Smooth muscle cell (in vitro differentiated cells): ENCODE measurements at regions not wholly inside any gene's neighbourhood (a gene's known extent, or its start where the extent isn't known, plus 50 kb on each side); places are given as distances from the start of the nearest gene placed in this dataset.

Experiments
- DNase-seq: peaks from one replicate; lab custom pipeline; 2025; ENCODE audit not compliant: unreplicated experiment; lab: John Stamatoyannopoulos, UW
- H2AFZ ChIP-seq: fragments of 200-600 bp; sonication (generic); 2 replicates; pipeline ENCODE4 v1.6.0; 2016; ENCODE audit warnings: antibody characterized with exemption, low read depth, mild to moderate bottlenecking
- H3F3A ChIP-seq: fragments of 200-600 bp; sonication (generic); 2 replicates; pipeline ENCODE4 v1.6.0; 2017; ENCODE audit warnings: antibody characterized with exemption, low read depth
- H3K27ac ChIP-seq: fragments of 200-600 bp; sonication (generic); 2 replicates; pipeline ENCODE4 v1.5.1; 2016; ENCODE audit warnings: low read depth, mild to moderate bottlenecking
- H3K27me3 ChIP-seq: fragments of 200-600 bp; sonication (generic); 2 replicates; pipeline ENCODE4 v1.6.1; 2016; ENCODE audit warnings: low read depth, mild to moderate bottlenecking
- H3K36me3 ChIP-seq: fragments of 200-600 bp; sonication (generic); 2 replicates; pipeline ENCODE4 v1.5.1; 2016; ENCODE audit warnings: low read depth
- H3K4me1 ChIP-seq: fragments of 200-600 bp; sonication (generic); 2 replicates; pipeline ENCODE4 v1.5.1; 2016; ENCODE audit warnings: low read depth
- H3K4me2 ChIP-seq: fragments of 200-600 bp; sonication (generic); 2 replicates; pipeline ENCODE4 v1.6.0; 2016; ENCODE audit warnings: mild to moderate bottlenecking
- H3K4me3 ChIP-seq: fragments of 200-600 bp; sonication (generic); 2 replicates; pipeline ENCODE4 v1.5.1; 2016; ENCODE audit warnings: mild to moderate bottlenecking
- H3K79me2 ChIP-seq: fragments of 200-600 bp; sonication (generic); 2 replicates; pipeline ENCODE4 v1.6.0; 2016; ENCODE audit warnings: low read depth, mild to moderate bottlenecking
- H3K9ac ChIP-seq: fragments of 200-600 bp; sonication (generic); 2 replicates; pipeline ENCODE4 v1.6.0; 2016; ENCODE audit warnings: low read depth
- H3K9me3 ChIP-seq: fragments of 200-600 bp; sonication (generic); replicated peaks from 2 replicates; pipeline ENCODE4 v1.5.1; 2016; ENCODE audit warnings: low read depth
- H4K20me1 ChIP-seq: fragments of 200-600 bp; sonication (generic); 2 replicates; pipeline ENCODE4 v1.6.0; 2016; ENCODE audit warnings: low read depth
- CTCF ChIP-seq: fragments of 200-600 bp; sonication (generic); IDR thresholded peaks from 2 replicates; pipeline ENCODE4 v1.5.1; 2017; ENCODE audit warnings: borderline replicate concordance, mild to moderate bottlenecking, antibody characterized with exemption; ENCODE audit not compliant: insufficient read depth, poor library complexity, severe bottlenecking
- WGBS: methylation state at CpG from one replicate; pipeline ENCODE4 v1.1.7; 2016; ENCODE audit warnings: low lambda C conversion rate; 5-methylcytosine and 5-hydroxymethylcytosine counted together

DNA sequence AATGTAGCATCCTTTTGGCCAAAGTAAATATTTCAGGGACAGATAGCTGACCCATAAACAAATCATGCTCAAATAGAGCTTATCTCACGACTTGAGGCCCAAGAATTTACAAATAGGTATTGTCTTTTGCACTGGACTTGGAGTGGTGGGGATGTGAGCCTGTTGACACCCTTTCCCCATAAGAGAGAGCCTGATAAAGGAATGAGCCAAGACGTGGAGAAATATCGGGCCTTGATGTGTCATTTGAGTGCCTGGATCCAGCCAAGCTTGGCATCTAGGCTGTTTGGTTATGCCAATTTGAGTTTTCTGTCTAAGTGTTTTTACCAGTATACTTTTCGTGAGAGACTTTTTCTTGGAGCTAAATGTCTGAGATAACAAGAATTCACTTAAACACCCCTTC is 112.9 kb upstream of the RGMA start:
- no peaks in the 10 kb centered on the region for H4K20me1 ChIP-seq
- H3K9me3 ChIP-seq: peaks cover 8% of the 10 kb centered on the region
- no peaks in the 10 kb centered on the region for H3K4me1 ChIP-seq
- 83% methylated on average over 4 of the region's 4 CpGs for WGBS
- H3K4me3 ChIP-seq: no peak overlapping the region
- H3K27ac ChIP-seq: no peak overlapping the region
- H3K36me3 ChIP-seq: no peaks in the 10 kb centered on the region
- DNase-seq: no peak
- no peak for TF ChIP-seq CTCF
- no peaks in the 10 kb centered on the region for H3K79me2 ChIP-seq
- H3K9ac ChIP-seq: no peak overlapping the region
- H2AFZ ChIP-seq: no peak overlapping the region
- no peaks in the 10 kb centered on the region for H3K27me3 ChIP-seq
- no peaks in the 10 kb centered on the region for H3F3A ChIP-seq
- no peak overlapping the region for H3K4me2 ChIP-seq

DNA sequence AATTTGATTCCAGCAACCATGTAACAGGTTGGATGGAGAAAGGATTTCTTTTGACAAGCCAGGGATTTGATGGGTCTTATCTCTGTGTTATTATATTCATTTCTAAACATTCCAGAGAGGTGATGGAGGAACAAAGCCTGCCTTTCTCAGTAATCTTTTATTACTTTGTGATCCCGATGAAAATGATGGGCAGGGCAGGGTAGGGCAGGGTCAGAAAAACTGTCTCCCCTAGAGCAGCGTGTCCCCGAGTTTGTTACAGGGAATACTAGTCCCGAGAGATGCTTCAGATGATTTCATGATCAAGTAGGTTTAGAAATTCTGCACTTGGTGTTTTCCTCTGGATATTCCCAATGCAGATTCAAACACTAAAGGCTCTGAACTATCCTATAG is 111.8 kb upstream of the RGMA start:
- Histone ChIP-seq H3K4me3 (no peak overlapping the region), H3K9me3 (peaks cover 8% of the 10 kb centered on the region), H3K79me2 (no peaks in the 10 kb centered on the region), H2AFZ (no peak overlapping the region), H3K4me1 (no peaks in the 10 kb centered on the region), H4K20me1 (no peaks in the 10 kb centered on the region), H3K27ac (no peak overlapping the region), H3F3A (no peaks in the 10 kb centered on the region), H3K9ac (no peak overlapping the region), H3K27me3 (no peaks in the 10 kb centered on the region), H3K36me3 (no peaks in the 10 kb centered on the region), H3K4me2 (no peak overlapping the region)
- 89% methylated on average over 4 of the region's 4 CpGs for WGBS
- no peak for TF ChIP-seq CTCF
- no peak for DNase-seq

DNA sequence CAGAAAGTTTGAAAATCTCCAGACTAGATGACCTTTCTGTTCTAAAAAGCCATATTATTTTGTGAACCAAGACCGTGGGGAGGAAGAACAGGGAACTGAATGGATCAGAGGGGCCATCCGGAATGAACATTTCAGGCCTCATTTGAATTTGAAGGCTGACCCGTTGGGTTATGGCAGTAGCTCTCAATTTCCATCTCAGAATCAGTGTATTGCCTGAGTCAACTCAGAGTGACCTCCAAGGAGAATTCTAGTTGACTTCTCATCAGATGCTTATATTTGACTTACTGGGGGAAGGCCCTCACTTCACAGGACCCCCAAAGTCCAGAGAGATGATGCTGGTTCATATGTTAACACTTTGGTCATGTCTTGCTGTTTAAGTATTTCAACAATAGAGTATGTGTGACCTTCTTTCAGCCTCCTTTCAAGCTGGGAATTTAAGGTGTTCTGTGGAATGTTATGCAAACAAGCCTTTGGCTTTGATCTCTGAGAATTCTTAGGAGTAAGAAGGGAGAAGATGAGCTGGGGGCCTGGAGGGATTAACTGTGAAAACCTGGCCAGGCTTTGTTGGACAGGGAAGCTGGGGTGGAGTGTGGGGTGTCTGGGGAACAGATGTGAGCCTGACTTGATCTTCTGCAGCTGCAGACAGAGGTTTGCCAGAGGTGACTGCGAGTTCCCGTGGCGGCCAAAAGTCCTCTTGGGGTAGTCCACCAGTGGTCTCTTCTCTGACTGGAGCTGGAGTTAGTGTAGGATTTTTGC is 111.2 kb upstream of the RGMA start:
- H2AFZ ChIP-seq: no peak overlapping the region
- no peaks in the 10 kb centered on the region for H4K20me1 ChIP-seq
- H3K27me3 ChIP-seq: no peaks in the 10 kb centered on the region
- H3K27ac ChIP-seq: no peak overlapping the region
- no peaks in the 10 kb centered on the region for H3K4me1 ChIP-seq
- WGBS: 49% methylated on average over 6 of the region's 6 CpGs
- no peak overlapping the region for H3K9ac ChIP-seq
- H3K9me3 ChIP-seq: peaks cover 8% of the 10 kb centered on the region
- no peaks in the 10 kb centered on the region for H3F3A ChIP-seq
- no peak overlapping the region for H3K4me3 ChIP-seq
- H3K36me3 ChIP-seq: no peaks in the 10 kb centered on the region
- DNase-seq: no peak
- H3K4me2 ChIP-seq: no peak overlapping the region
- no peak for TF ChIP-seq CTCF
- no peaks in the 10 kb centered on the region for H3K79me2 ChIP-seq

DNA sequence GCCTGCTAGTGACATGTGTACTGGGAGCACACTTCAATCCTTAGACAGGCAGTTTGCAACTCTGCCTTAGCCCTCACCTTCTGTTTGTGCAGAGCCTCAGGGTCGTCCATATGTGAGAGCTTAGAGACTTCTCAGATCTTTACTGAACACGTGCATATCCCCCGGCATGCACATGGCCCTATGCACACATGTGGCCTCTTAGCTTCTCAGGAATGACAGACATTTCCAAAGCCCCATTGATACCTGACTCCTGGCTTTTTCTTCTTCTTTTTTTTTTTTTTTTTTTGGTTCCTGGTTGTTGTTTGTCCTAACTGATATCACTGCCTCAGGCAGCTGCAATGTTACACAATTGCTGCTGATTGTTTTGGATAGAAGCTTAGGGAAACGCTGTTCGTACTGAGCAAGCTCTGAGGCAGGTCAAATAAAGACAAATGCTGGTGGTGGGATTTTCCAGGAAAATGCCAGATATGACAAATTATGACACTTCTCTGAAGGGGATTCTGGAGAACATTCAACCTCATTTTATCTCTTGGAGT is 107.2 kb upstream of the RGMA start:
- no peak for TF ChIP-seq CTCF
- Histone ChIP-seq H3K27me3 (peaks cover 6% of the 10 kb centered on the region), H3K79me2 (no peaks in the 10 kb centered on the region), H3K9me3 (peaks cover 8% of the 10 kb centered on the region), H3K4me1 (no peaks in the 10 kb centered on the region), H3K9ac (no peak overlapping the region), H3K36me3 (no peaks in the 10 kb centered on the region), H4K20me1 (no peaks in the 10 kb centered on the region), H3F3A (no peaks in the 10 kb centered on the region), H3K4me2 (no peak overlapping the region), H2AFZ (no peak overlapping the region), H3K4me3 (no peak overlapping the region), H3K27ac (no peak overlapping the region)
- DNase-seq: no peak
- 57% methylated on average over 5 of the region's 5 CpGs for WGBS
